Endothelial cell of umbilical vein (primary cell): ENCODE measurements at regions not wholly inside any gene's neighbourhood (a gene's known extent, or its start where the extent isn't known, plus 50 kb on each side); places are given as distances from the start of the nearest gene placed in this dataset.

Experiments
- BruUV-seq: library from RNA; stranded (reverse); fragments of 400-500 nt; replicated peaks from 2 replicates; lab custom pipeline; 2021; lab: Mats Ljungman, UMichigan
- CTCF ChIA-PET: fragments of 300-600, 350-600 bp; sonication (Branson Sonifier 250); formaldehyde crosslinking; loops from one replicate; lab custom pipeline; 2021; ENCODE audit warnings: antibody characterized with exemption, inconsistent platforms; lab: Charles Lee
- POLR2A ChIA-PET: fragments of 300-600, 350-600 bp; sonication (Branson Sonifier 250); formaldehyde crosslinking; loops from one replicate; lab custom pipeline; 2021; ENCODE audit warnings: antibody characterized with exemption, inconsistent platforms; lab: Charles Lee
- DNase-seq: peaks from one replicate; pipeline ENCODE4 v3.0.0-alpha.2; 2011; ENCODE audit warnings: low read depth, low spot score
- FAIRE-seq: peaks from 2 replicates; lab custom pipeline; 2011; peaks lifted over from hg19 to GRCh38; lab: Jason Lieb, UNC
- H2AFZ ChIP-seq: 2 replicates; pipeline ENCODE4 v1.6.0; 2012; ENCODE audit warnings: low read depth, low read length, control low read depth, inconsistent platforms
- H3K27ac ChIP-seq: 2 replicates; pipeline ENCODE4 v1.5.1; 2011; ENCODE audit warnings: low read depth, mild to moderate bottlenecking, control low read depth, low read length, moderate library complexity; ENCODE audit not compliant: insufficient read depth
- H3K27me3 ChIP-seq, 2 experiments: 2 replicates each; pipeline versions ENCODE4 v1.6.0 to v1.6.1; 2011; ENCODE audit warnings: low read length in 2 of 2, mixed read lengths in 1 of 2; ENCODE audit not compliant: control insufficient read depth in 2 of 2, insufficient read depth in 2 of 2
- H3K36me3 ChIP-seq, 2 experiments: 2 replicates in 1 of 2; 3 replicates in 1 of 2; pipeline ENCODE4 v1.5.1; 2011; ENCODE audit warnings: low read length in 2 of 2, mild to moderate bottlenecking in 1 of 2, moderate library complexity in 1 of 2; ENCODE audit not compliant: control insufficient read depth in 2 of 2, insufficient read depth in 2 of 2; ENCODE audit errors: extremely low read depth in 1 of 2
- H3K4me1 ChIP-seq: 3 replicates; pipeline ENCODE4 v1.5.1; 2011; ENCODE audit warnings: mild to moderate bottlenecking, low read length; ENCODE audit not compliant: control insufficient read depth, insufficient read depth; ENCODE audit errors: extremely low read depth
- H3K4me2 ChIP-seq: 2 replicates; pipeline ENCODE4 v1.6.1; 2011; ENCODE audit warnings: low read length, control low read depth, mixed read lengths; ENCODE audit not compliant: insufficient read depth
- H3K4me3 ChIP-seq, 3 experiments: fragments of 200-600 bp in 1 of 3; sonication (generic), shearing (Covaris generic) in 1 of 3; replicated peaks in 1 of 3; 2 replicates each; pipeline ENCODE4 v1.5.1; 2011 to 2016; ENCODE audit warnings: control low read depth in 3 of 3, low read length in 3 of 3, mild to moderate bottlenecking in 2 of 3, inconsistent platforms in 1 of 3, low read depth in 1 of 3, moderate library complexity in 1 of 3; ENCODE audit not compliant: insufficient read depth in 1 of 3
- H3K79me2 ChIP-seq: 2 replicates; pipeline ENCODE4 v1.6.0; 2012; ENCODE audit warnings: low read length, inconsistent platforms; ENCODE audit not compliant: control insufficient read depth, insufficient read depth
- H3K9ac ChIP-seq: replicated peaks from 2 replicates; pipeline ENCODE3; 2011; ENCODE audit warnings: low read length, control low read depth; ENCODE audit not compliant: insufficient read depth; ENCODE audit errors: extremely low read depth
- H3K9me1 ChIP-seq: replicated peaks from 3 replicates; pipeline ENCODE4 v1.6.0; 2011; ENCODE audit warnings: mild to moderate bottlenecking, low read length; ENCODE audit not compliant: control insufficient read depth, insufficient read depth; ENCODE audit errors: extremely low read depth
- H3K9me3 ChIP-seq: replicated peaks from 2 replicates; pipeline ENCODE4 v1.5.1; 2012; ENCODE audit warnings: low read length, inconsistent platforms; ENCODE audit not compliant: control insufficient read depth, insufficient read depth
- H4K20me1 ChIP-seq: replicated peaks from 2 replicates; pipeline ENCODE3; 2011; ENCODE audit warnings: mild to moderate bottlenecking, low read length; ENCODE audit not compliant: control insufficient read depth, insufficient read depth; ENCODE audit errors: extremely low read depth
- CTCF ChIP-seq, 2 donors: IDR thresholded peaks; 1 replicate in 1 of 2; 2 replicates in 1 of 2; pipeline ENCODE4 v1.5.1; 2011; ENCODE audit warnings: low read length in 2 of 2, mild to moderate bottlenecking in 2 of 2, moderate library complexity in 2 of 2, control low read depth in 1 of 2, inconsistent platforms in 1 of 2, low read depth in 1 of 2; ENCODE audit not compliant: insufficient read depth in 1 of 2; ENCODE audit errors: extremely low read depth in 1 of 2
- EZH2 ChIP-seq: IDR thresholded peaks from 2 replicates; pipeline ENCODE4 v1.6.1; 2012; ENCODE audit warnings: borderline replicate concordance, low read depth, mild to moderate bottlenecking, moderate library complexity, low read length, inconsistent platforms; ENCODE audit not compliant: severe bottlenecking
- FOS ChIP-seq: IDR thresholded peaks from 2 replicates; pipeline ENCODE4 v1.6.1; 2011; ENCODE audit warnings: mild to moderate bottlenecking, low read length, moderate library complexity, borderline replicate concordance; ENCODE audit not compliant: insufficient read depth
- GATA2 ChIP-seq: IDR thresholded peaks from 2 replicates; pipeline ENCODE4 v1.7.0; 2011; ENCODE audit warnings: low read depth, mild to moderate bottlenecking, moderate library complexity, mixed read lengths, low read length; ENCODE audit not compliant: insufficient read length, insufficient read depth
- JUN ChIP-seq: IDR thresholded peaks from 2 replicates; pipeline ENCODE4 v1.6.1; 2011; ENCODE audit warnings: borderline replicate concordance, low read depth; ENCODE audit not compliant: insufficient read length, insufficient read depth
- MYC ChIP-seq: IDR thresholded peaks from one replicate; pipeline ENCODE4 v1.6.1; 2011; ENCODE audit warnings: mild to moderate bottlenecking, low read depth, low read length
- POLR2A ChIP-seq: IDR thresholded peaks from 2 replicates; pipeline ENCODE4 v1.6.1; 2012; ENCODE audit warnings: low read depth, mild to moderate bottlenecking, control low read depth, low read length
- dilution Hi-C: fragments of 300-500 bp; cut with MboI; formaldehyde crosslinking; loops from one replicate; pipeline ENCODE4 v1.15.0; 2019; ENCODE audit warnings: low sequenced_read_pairs; ENCODE audit not compliant: extremely low pct_ligation_motif_present
- intact Hi-C: fragments of 100-400 bp; cut with micrococcal nuclease; formaldehyde crosslinking; loops from one replicate; pipeline ENCODE4 v1.10.0; 2022

- H3K4me3 ChIP-seq = no peak overlapping the region
- ChIA-PET POLR2A (no interaction called here), CTCF (no interaction called here)
- H3K4me2 ChIP-seq = no peak overlapping the region
- TF ChIP-seq EZH2 (no peak), POLR2A (no peak), CTCF (IDR thresholded peaks at IDR 0.05; ENCODE audit: extremely low read depth in 1 of 2, insufficient read depth in 1 of 2, low read depth in 1 of 2, low read length in 2 of 2) (no peak), MYC (no peak), JUN (no peak), FOS (no peak)
- no TSS peak for BruUV-seq
- no peaks in the 10 kb centered on the region for H3K79me2 ChIP-seq
- dilution Hi-C loops = no loop called here
- FAIRE-seq (no peak), DNase-seq (no peak)
- H4K20me1 ChIP-seq = no peaks in the 10 kb centered on the region
- H3K36me3 ChIP-seq = no peaks in the 10 kb centered on the region
- no peak overlapping the region for H2AFZ ChIP-seq
- H3K27ac ChIP-seq = no peak overlapping the region
- peaks cover 0 to 2% of the 10 kb centered on the region in 2 experiments for H3K27me3 ChIP-seq
- no peak overlapping the region for H3K9ac ChIP-seq
- no peaks in the 10 kb centered on the region for H3K9me3 ChIP-seq
- H3K4me1 ChIP-seq = no peaks in the 10 kb centered on the region
- no peaks in the 10 kb centered on the region for H3K9me1 ChIP-seq
- intact Hi-C loops = no loop called here
These were observed 72.0 kb upstream of the NR4A3 start for GRCh38 chr9:99749641-99750040.

- intact Hi-C loops = no loop called here
- H3K4me2 ChIP-seq = no peak overlapping the region
- H3K27me3 ChIP-seq = peaks cover 0 to 2% of the 10 kb centered on the region in 2 experiments
- FAIRE-seq (no peak), DNase-seq (no peak)
- H3K4me1 ChIP-seq = no peaks in the 10 kb centered on the region
- H3K4me3 ChIP-seq = no peak overlapping the region
- no peaks in the 10 kb centered on the region for H3K9me1 ChIP-seq
- H3K79me2 ChIP-seq = no peaks in the 10 kb centered on the region
- dilution Hi-C loops = no loop called here
- no peaks in the 10 kb centered on the region for H4K20me1 ChIP-seq
- no peaks in the 10 kb centered on the region for H3K9me3 ChIP-seq
- no peak overlapping the region for H2AFZ ChIP-seq
- no TSS peak for BruUV-seq
- TF ChIP-seq GATA2 = no peak
- no peak for TF ChIP-seq CTCF (IDR thresholded peaks at IDR 0.05; ENCODE audit: extremely low read depth in 1 of 2, insufficient read depth in 1 of 2, low read depth in 1 of 2, low read length in 2 of 2)
- no peak for TF ChIP-seq FOS
- TF ChIP-seq JUN = no peak
- no peak for TF ChIP-seq MYC
- POLR2A ChIA-PET = no interaction called here
- no peaks in the 10 kb centered on the region for H3K36me3 ChIP-seq
- CTCF ChIA-PET = no interaction called here
- no peak overlapping the region for H3K27ac ChIP-seq
- H3K9ac ChIP-seq = no peak overlapping the region
These were observed 71.2 kb upstream of the NR4A3 start for GRCh38 chr9:99750526-99750925.
